CD4-positive, alpha-beta T cell (primary cell): ENCODE measurements at regions not wholly inside any gene's neighbourhood (a gene's known extent, or its start where the extent isn't known, plus 50 kb on each side); places are given as distances from the start of the nearest gene placed in this dataset.

ENCODE experiments used
- ATAC-seq: fragments of 200-7000 bp; cut with Tn5 transposase; one replicate; pipeline ENCODE4 v1.10.0; 2022; ENCODE audit warnings: mild to moderate bottlenecking; ENCODE audit not compliant: poor library complexity
- CTCF ChIA-PET: fragments of 350-600 bp; sonication (Branson Sonifier 250); formaldehyde crosslinking; loops from one replicate; lab custom pipeline; 2021; ENCODE audit warnings: antibody characterized with exemption, inconsistent platforms; lab: Charles Lee
- POLR2A ChIA-PET: fragments of 350-600 bp; sonication (Branson Sonifier 250); formaldehyde crosslinking; loops from one replicate; lab custom pipeline; 2021; ENCODE audit warnings: antibody characterized with exemption, inconsistent platforms; lab: Charles Lee
- DNase-seq, 14 experiments: peaks; one replicate each; pipeline ENCODE4 v3.0.0-alpha.2; 2013 to 2020; ENCODE audit warnings: mixed read lengths in 2 of 14
- H3K27ac ChIP-seq, 2 donors: one replicate each; pipeline versions ENCODE4 v1.5.1 to v1.7.0; 2013; ENCODE audit warnings: low read length in 2 of 2, low read depth in 1 of 2, mild to moderate bottlenecking in 1 of 2
- H3K27me3 ChIP-seq, 2 experiments: 1 replicate in 1 of 2; 2 replicates in 1 of 2; pipeline versions ENCODE4 v1.6.1 to v1.7.0; 2013; ENCODE audit warnings: low read length in 2 of 2, control low read depth in 1 of 2, mild to moderate bottlenecking in 1 of 2, moderate library complexity in 1 of 2; ENCODE audit not compliant: insufficient read depth in 2 of 2, control insufficient read depth in 1 of 2
- H3K36me3 ChIP-seq: one replicate; pipeline ENCODE4 v1.6.1; 2013; ENCODE audit warnings: low read length, control low read depth; ENCODE audit not compliant: insufficient read depth
- H3K4me1 ChIP-seq: one replicate; pipeline ENCODE4 v1.6.1; 2013; ENCODE audit warnings: low read length, control low read depth; ENCODE audit not compliant: insufficient read depth
- H3K4me3 ChIP-seq: one replicate; pipeline ENCODE4 v1.5.1; 2013; ENCODE audit warnings: mild to moderate bottlenecking, low read length, moderate library complexity
- H3K9me3 ChIP-seq, 2 experiments: 1 replicate in 1 of 2; 2 replicates in 1 of 2; pipeline versions ENCODE4 v1.6.1 to v1.7.0; 2013; ENCODE audit warnings: low read length in 2 of 2, mild to moderate bottlenecking in 2 of 2, control low read depth in 1 of 2, moderate library complexity in 1 of 2; ENCODE audit not compliant: control insufficient read depth in 1 of 2, insufficient read depth in 1 of 2
- H3K27ac Mint-ChIP-seq: one replicate; pipeline ENCODE4 v1.8.0; 2020; ENCODE audit warnings: mixed read lengths
- H3K27me3 Mint-ChIP-seq: one replicate; pipeline ENCODE4 v1.8.0; 2021; ENCODE audit warnings: mixed read lengths
- H3K36me3 Mint-ChIP-seq: one replicate; pipeline ENCODE4 v1.8.0; 2021; ENCODE audit warnings: low read depth, mixed read lengths
- H3K4me1 Mint-ChIP-seq: one replicate; pipeline ENCODE4 v1.8.0; 2021; ENCODE audit warnings: low read depth, mixed read lengths
- H3K4me3 Mint-ChIP-seq: one replicate; pipeline ENCODE4 v1.8.0; 2020; ENCODE audit warnings: mild to moderate bottlenecking, mixed read lengths
- H3K9me3 Mint-ChIP-seq: one replicate; pipeline ENCODE4 v1.8.0; 2020; ENCODE audit warnings: mixed read lengths
- CTCF ChIP-seq: fragments of 200-600 bp; IDR thresholded peaks from one replicate; pipeline ENCODE4 v1.8.0; 2022; ENCODE audit warnings: antibody characterized with exemption, mild to moderate bottlenecking
- intact Hi-C, 2 experiments: fragments of 100-400 bp; cut with DNase I in 1 of 2; cut with micrococcal nuclease in 1 of 2; formaldehyde crosslinking; loops; one replicate each; pipeline versions ENCODE4 v1.15.1 to v1.9.0; 2023 to 2025; cut with DNase I, micrococcal nuclease

- H3K4me3 ChIP-seq: no peak overlapping the region
- CTCF ChIA-PET: no interaction called here
- no peak for DNase-seq
- H3K36me3 ChIP-seq: no peaks in the 10 kb centered on the region
- peaks cover 25% of the 10 kb centered on the region for H3K9me3 Mint-ChIP-seq
- H3K27ac Mint-ChIP-seq: no peak overlapping the region
- peaks cover 5% of the 10 kb centered on the region for H3K36me3 Mint-ChIP-seq
- H3K4me1 ChIP-seq: no peaks in the 10 kb centered on the region
- no peak overlapping the region for H3K27ac ChIP-seq
- H3K4me3 Mint-ChIP-seq: no peak overlapping the region
- intact Hi-C loops: no loop called here
- H3K27me3 Mint-ChIP-seq: no peaks in the 10 kb centered on the region
- H3K27me3 ChIP-seq: no peaks in the 10 kb centered on the region
- H3K9me3 ChIP-seq: peaks cover 0 to 5% of the 10 kb centered on the region in 2 experiments
- POLR2A ChIA-PET: no interaction called here
- TF ChIP-seq CTCF: no peak
- ATAC-seq: no peak
- H3K4me1 Mint-ChIP-seq: peaks cover 6% of the 10 kb centered on the region
Observed at GRCh38 chr7:16338065-16338464, 83.3 kb downstream of the CRPPA start.

DNA sequence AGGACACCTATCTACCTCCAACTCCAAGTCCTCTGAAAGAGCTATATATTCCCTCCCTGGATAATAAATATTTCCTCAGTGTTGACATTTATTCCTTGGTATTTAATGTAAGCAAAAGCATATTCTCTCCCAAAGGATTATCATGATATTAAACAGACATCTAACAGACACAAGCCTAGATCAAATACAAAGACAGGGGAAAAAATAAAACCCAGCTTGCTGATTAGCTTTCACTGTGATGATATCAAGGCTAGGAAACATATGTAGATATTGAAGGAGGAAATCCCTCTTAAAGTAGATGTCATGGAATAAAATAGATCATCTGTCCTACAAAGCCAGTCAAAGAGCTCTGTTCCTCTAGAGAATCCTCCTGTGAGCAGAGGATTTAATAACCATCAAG is 95.2 kb downstream of the CRPPA start:
- no peak for ATAC-seq
- H3K36me3 Mint-ChIP-seq: peaks cover 4% of the 10 kb centered on the region
- intact Hi-C loops: no loop called here
- Histone ChIP-seq H3K4me3 (no peak overlapping the region), H3K27me3 (no peaks in the 10 kb centered on the region), H3K4me1 (no peaks in the 10 kb centered on the region), H3K9me3 (peaks cover 0 to 4% of the 10 kb centered on the region in 2 experiments), H3K27ac (no peak overlapping the region), H3K36me3 (no peaks in the 10 kb centered on the region)
- DNase-seq: no peak
- H3K4me1 Mint-ChIP-seq: no peaks in the 10 kb centered on the region
- no peak for TF ChIP-seq CTCF
- H3K4me3 Mint-ChIP-seq: no peak overlapping the region
- ChIA-PET POLR2A (interaction anchor here (0.6 kb wide), 1 partner anchor 1605 kb away, joined by 3 read pairs; no protein-coding TSS in a partner anchor), CTCF (no interaction called here)
- H3K9me3 Mint-ChIP-seq: peaks cover 3% of the 10 kb centered on the region
- H3K27ac Mint-ChIP-seq: no peak overlapping the region
- H3K27me3 Mint-ChIP-seq: no peaks in the 10 kb centered on the region

GRCh38 chr7:16323313-16323712 is 98.0 kb downstream of the CRPPA start:
- H3K4me1 Mint-ChIP-seq: no peaks in the 10 kb centered on the region
- H3K9me3 Mint-ChIP-seq: no peaks in the 10 kb centered on the region
- H3K27ac ChIP-seq: no peak overlapping the region
- no peaks in the 10 kb centered on the region for H3K9me3 ChIP-seq
- CTCF ChIA-PET: no interaction called here
- POLR2A ChIA-PET: no interaction called here
- no peak for TF ChIP-seq CTCF
- no peak overlapping the region for H3K4me3 Mint-ChIP-seq
- H3K4me3 ChIP-seq: no peak overlapping the region
- no peaks in the 10 kb centered on the region for H3K4me1 ChIP-seq
- ATAC-seq: no peak
- no peaks in the 10 kb centered on the region for H3K27me3 ChIP-seq
- no peaks in the 10 kb centered on the region for H3K27me3 Mint-ChIP-seq
- no peaks in the 10 kb centered on the region for H3K36me3 Mint-ChIP-seq
- no peak overlapping the region for H3K27ac Mint-ChIP-seq
- intact Hi-C loops: no loop called here
- DNase-seq: no peak
- no peaks in the 10 kb centered on the region for H3K36me3 ChIP-seq
